HepG2 (cell line): ENCODE measurements at regions not wholly inside any gene's neighbourhood (a gene's known extent, or its start where the extent isn't known, plus 50 kb on each side); places are given as distances from the start of the nearest gene placed in this dataset.

Experiments
- ATAC-seq: fragments of 200-7000 bp; cut with Tn5 transposase; 3 replicates; pipeline ENCODE4 v1.9.1; 2020; ENCODE audit warnings: mild to moderate bottlenecking, moderate library complexity
- BruUV-seq: library from RNA; stranded (reverse); fragments of 400-500 nt; replicated peaks from 2 replicates; lab custom pipeline; 2021; lab: Mats Ljungman, UMichigan
- CTCF ChIA-PET: fragments of 300-600 bp; formaldehyde crosslinking; extraction: SDS; loops from one replicate; lab custom pipeline; 2021; ENCODE audit warnings: low total read pairs, inconsistent platforms, low intra/inter-chr PET ratio; lab: Yijun Ruan, JAX
- POLR2A ChIA-PET: fragments of 350-600 bp; sonication (Branson Sonifier 250); formaldehyde crosslinking; loops from one replicate; lab custom pipeline; 2020; ENCODE audit warnings: antibody characterized with exemption, inconsistent platforms; lab: Yijun Ruan, JAX
- DNase-seq: peaks from one replicate; pipeline ENCODE4 v3.0.0-alpha.2; 2015; ENCODE audit warnings: low spot score
- FAIRE-seq: peaks from 3 replicates; lab custom pipeline; 2011; peaks lifted over from hg19 to GRCh38; lab: Jason Lieb, UNC
- H2AFZ ChIP-seq: one replicate; pipeline ENCODE4 v1.6.1; 2011; ENCODE audit warnings: low read length, inconsistent platforms
- H3K27ac ChIP-seq: fragments of 300-600 bp; 3 replicates; pipeline ENCODE4 v1.8.0; 2011; ENCODE audit warnings: mixed run types, mild to moderate bottlenecking, mixed read lengths, low read length, inconsistent platforms; ENCODE audit not compliant: insufficient read depth; ENCODE audit errors: extremely low read length
- H3K27me3 ChIP-seq, 2 experiments: fragments of 200-600 bp in 1 of 2; 2 replicates in 1 of 2; 3 replicates in 1 of 2; pipeline versions ENCODE4 v1.6.0 to v1.8.0; 2011; ENCODE audit warnings: low read length in 2 of 2, mild to moderate bottlenecking in 2 of 2, moderate library complexity in 2 of 2, inconsistent platforms in 1 of 2; ENCODE audit not compliant: insufficient read depth in 2 of 2, control insufficient read depth in 1 of 2
- H3K36me3 ChIP-seq, 2 experiments: fragments of 200-600 bp in 1 of 2; replicated peaks in 1 of 2; 2 replicates in 1 of 2; 3 replicates in 1 of 2; pipeline versions ENCODE4 v1.5.1 to v1.8.0; 2011; ENCODE audit warnings: low read length in 2 of 2, inconsistent platforms in 1 of 2; ENCODE audit not compliant: insufficient read depth in 2 of 2, control insufficient read depth in 1 of 2
- H3K4me1 ChIP-seq: 2 replicates; pipeline ENCODE4 v1.5.1; 2012; ENCODE audit warnings: low read length, inconsistent platforms; ENCODE audit not compliant: insufficient read depth
- H3K4me2 ChIP-seq: 2 replicates; pipeline ENCODE4 v1.6.0; 2011; ENCODE audit warnings: low read depth, low read length, inconsistent platforms
- H3K4me3 ChIP-seq, 3 experiments: fragments of 200-600 bp in 1 of 3; sonication (generic), shearing (Covaris generic) in 1 of 3; replicated peaks in 1 of 3; 2 replicates each; pipeline ENCODE4 v1.5.1; 2011 to 2016; ENCODE audit warnings: low read length in 3 of 3, inconsistent platforms in 2 of 3, low read depth in 2 of 3, mild to moderate bottlenecking in 2 of 3, control low read depth in 1 of 3, mixed read lengths in 1 of 3; ENCODE audit not compliant: insufficient read depth in 1 of 3
- H3K79me2 ChIP-seq: one replicate; pipeline ENCODE4 v1.6.1; 2011; ENCODE audit warnings: low read length, inconsistent platforms; ENCODE audit not compliant: insufficient read depth
- H3K9ac ChIP-seq: 2 replicates; pipeline ENCODE4 v1.6.0; 2011; ENCODE audit warnings: mild to moderate bottlenecking, low read depth, low read length, inconsistent platforms; ENCODE audit not compliant: insufficient read depth
- H3K9me3 ChIP-seq: 2 replicates; pipeline ENCODE4 v1.5.1; 2012; ENCODE audit warnings: mild to moderate bottlenecking, low read length
- H4K20me1 ChIP-seq: 2 replicates; pipeline ENCODE4 v1.6.0; 2011; ENCODE audit warnings: inconsistent platforms, mild to moderate bottlenecking, low read length, moderate library complexity; ENCODE audit not compliant: insufficient read depth
- CC2D1A ChIP-seq: sonication (generic); formaldehyde crosslinking; IDR thresholded peaks from 2 replicates; pipeline ENCODE4 v1.8.1; 2023; ENCODE audit warnings: mild to moderate bottlenecking, missing genetic modification reagents
- FOXO4 ChIP-seq: sonication (generic); formaldehyde crosslinking; conservative IDR thresholded peaks from 2 replicates; pipeline ENCODE4 v1.8.1; 2023; ENCODE audit warnings: missing genetic modification reagents
- GRHL1 ChIP-seq: sonication (generic); formaldehyde crosslinking; conservative IDR thresholded peaks from 2 replicates; pipeline ENCODE4 v1.8.0; 2022; ENCODE audit warnings: missing genetic modification reagents
- JARID2 ChIP-seq: sonication (generic); formaldehyde crosslinking; IDR thresholded peaks from 2 replicates; pipeline ENCODE4 v1.8.1; 2023; ENCODE audit warnings: missing genetic modification reagents, inconsistent platforms; ENCODE audit not compliant: insufficient replicate concordance
- MYNN ChIP-seq: sonication (generic); formaldehyde crosslinking; IDR thresholded peaks from 2 replicates; pipeline ENCODE4 v1.4.0; 2020; ENCODE audit warnings: mild to moderate bottlenecking, low read depth, missing genetic modification reagents
- NR2F2 ChIP-seq: IDR thresholded peaks from 2 replicates; pipeline ENCODE4 v1.6.1; 2012; ENCODE audit warnings: low read depth, inconsistent platforms, borderline replicate concordance
- ZBTB49 ChIP-seq: sonication (generic); formaldehyde crosslinking; IDR thresholded peaks from 2 replicates; pipeline ENCODE4 v1.4.0; 2020; ENCODE audit warnings: missing genetic modification reagents, borderline replicate concordance
- ZNF354B ChIP-seq: sonication (generic); formaldehyde crosslinking; IDR thresholded peaks from 2 replicates; pipeline ENCODE4 v1.8.0; 2022; ENCODE audit warnings: mild to moderate bottlenecking, missing genetic modification reagents
- ZNF44 ChIP-seq: sonication (generic); formaldehyde crosslinking; IDR thresholded peaks from 2 replicates; pipeline ENCODE4 v1.5.1; 2020; ENCODE audit warnings: mild to moderate bottlenecking, missing genetic modification reagents
- ZNF605 ChIP-seq: sonication (generic); formaldehyde crosslinking; IDR thresholded peaks from 2 replicates; pipeline ENCODE4 v1.8.0; 2022; ENCODE audit warnings: mild to moderate bottlenecking, missing genetic modification reagents
- ZNF782 ChIP-seq: sonication (generic); formaldehyde crosslinking; IDR thresholded peaks from 2 replicates; pipeline ENCODE4 v1.4.0; 2020; ENCODE audit warnings: missing genetic modification reagents, mild to moderate bottlenecking, borderline replicate concordance
- WGBS: methylation state at CpG from one replicate; pipeline ENCODE4 v1.1.6; 2017; ENCODE audit warnings: low lambda C conversion rate; 5-methylcytosine and 5-hydroxymethylcytosine counted together
- in situ Hi-C: cut with HindIII; loops from 2 replicates; pipeline ENCODE4 v1.10.0; 2017; ENCODE audit warnings: low pct_unique_long_range_greater_than_20kb; ENCODE audit not compliant: extremely low pct_ligation_motif_present
- intact Hi-C: fragments of 100-400 bp; cut with micrococcal nuclease; formaldehyde crosslinking; loops from one replicate; pipeline ENCODE4 v1.10.0; 2022; ENCODE audit not compliant: unreplicated experiment

DNA sequence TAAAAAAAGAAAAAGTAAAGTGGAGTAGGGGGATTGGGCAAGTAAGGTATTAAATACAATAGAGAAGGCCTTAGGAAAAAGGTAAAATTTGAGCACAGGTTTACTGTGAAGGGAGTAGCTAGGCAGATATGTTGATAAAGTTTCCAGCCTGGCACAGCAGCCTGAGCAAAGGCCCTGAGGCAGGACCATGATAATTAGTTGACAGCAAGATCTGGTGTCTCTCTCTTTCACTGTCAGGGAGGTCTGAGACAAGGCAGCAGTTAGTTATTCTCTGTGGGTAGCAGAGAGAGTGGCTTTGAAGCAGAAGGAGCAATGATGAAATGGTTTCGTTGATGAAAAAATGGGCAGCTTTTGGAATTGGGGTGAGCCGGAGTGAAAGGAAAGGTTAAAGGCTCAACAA, 119.5 kb downstream of the KDR start (continued):
- TF ChIP-seq GRHL1 (no peak), MYNN (CRISPR knock-in tag) (no peak)
- TF ChIP-seq, all 625 proteins: peak for 0

DNA sequence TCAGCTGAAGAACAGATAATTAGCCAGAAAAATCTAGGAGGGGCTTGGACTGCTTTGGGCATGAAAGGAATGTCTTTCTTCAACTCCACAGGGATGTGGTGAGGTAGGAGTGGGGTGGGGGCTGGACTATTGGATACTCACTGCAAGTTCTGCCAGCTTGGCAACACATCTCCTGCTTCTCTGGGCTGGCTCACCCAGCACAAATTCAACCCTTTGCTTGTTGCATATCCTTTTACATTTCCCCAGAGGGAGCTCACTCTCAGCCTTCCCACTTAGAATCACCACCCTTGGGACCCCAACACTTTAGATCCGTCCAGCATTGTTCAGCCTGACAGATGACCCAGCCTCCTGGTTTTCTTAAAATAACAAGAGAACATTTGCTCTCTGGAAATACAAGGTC, 120.6 kb downstream of the KDR start:
- 0% methylated on average over 1 of the region's 1 CpG for WGBS
- Histone ChIP-seq H3K4me1 (no peaks in the 10 kb centered on the region), H3K4me3 (no peak overlapping the region), H3K27me3 (no peaks in the 10 kb centered on the region), H3K79me2 (no peaks in the 10 kb centered on the region), H3K27ac (no peak overlapping the region), H2AFZ (no peak overlapping the region), H4K20me1 (no peaks in the 10 kb centered on the region), H3K9ac (no peak overlapping the region), H3K4me2 (no peak overlapping the region), H3K36me3 (no peaks in the 10 kb centered on the region), H3K9me3 (no peaks in the 10 kb centered on the region)
- FAIRE-seq: no peak
- no peak for DNase-seq
- no peak for ATAC-seq
- in situ Hi-C loops (no loop called here), intact Hi-C loops (no loop called here)
- no TSS peak for BruUV-seq
- POLR2A ChIA-PET: no interaction called here
- CTCF ChIA-PET: no interaction called here
- no peak for TF ChIP-seq NR2F2
- TF ChIP-seq FOXO4 (CRISPR knock-in tag): no peak
- TF ChIP-seq ZBTB49 (CRISPR knock-in tag): no peak
- TF ChIP-seq JARID2 (CRISPR knock-in tag): no peak
- no peak for TF ChIP-seq CC2D1A (CRISPR knock-in tag)
- TF ChIP-seq ZNF44 (CRISPR knock-in tag): no peak
- no peak for TF ChIP-seq ZNF605
- TF ChIP-seq ZNF354B (CRISPR knock-in tag): no peak
- no peak for TF ChIP-seq ZNF782 (CRISPR knock-in tag)
